Naive B cell (primary cell): ENCODE measurements at regions not wholly inside any gene's neighbourhood (a gene's known extent, or its start where the extent isn't known, plus 50 kb on each side); places are given as distances from the start of the nearest gene placed in this dataset.
"Not testable (repeated sequence)": the region's sequence is repeated elsewhere in the genome, so short reads cannot be mapped to it uniquely, and the experiment has no call there.

ENCODE experiments used
- ATAC-seq, 2 donors: fragments of 150-1000 bp; cut with Tn5 transposase; 2 replicates each; pipeline ENCODE4 v1.10.0; 2021; ENCODE audit warnings: low read depth in 2 of 2, mild to moderate bottlenecking in 2 of 2, moderate library complexity in 2 of 2
- DNase-seq: peaks from one replicate; pipeline ENCODE4 v3.0.0; 2022
- H3K27ac Mint-ChIP-seq, 6 donors: one replicate each; pipeline ENCODE4 v1.8.0; 2020 to 2022; ENCODE audit warnings: mild to moderate bottlenecking in 6 of 6, mixed read lengths in 6 of 6, moderate library complexity in 5 of 6, inconsistent platforms in 2 of 6
- H3K27me3 Mint-ChIP-seq, 3 donors: one replicate each; pipeline ENCODE4 v1.8.0; 2021 to 2022; ENCODE audit warnings: mixed read lengths in 3 of 3, mild to moderate bottlenecking in 1 of 3
- H3K36me3 Mint-ChIP-seq, 2 donors: one replicate each; pipeline ENCODE4 v1.8.0; 2020 to 2022; ENCODE audit warnings: mixed read lengths in 2 of 2, inconsistent platforms in 1 of 2, mild to moderate bottlenecking in 1 of 2
- H3K4me1 Mint-ChIP-seq, 3 donors: one replicate each; pipeline ENCODE4 v1.8.0; 2020 to 2022; ENCODE audit warnings: mixed read lengths in 3 of 3, inconsistent platforms in 1 of 3, mild to moderate bottlenecking in 1 of 3, moderate library complexity in 1 of 3
- H3K4me3 Mint-ChIP-seq, 8 donors: one replicate each; pipeline ENCODE4 v1.8.0; 2020 to 2022; ENCODE audit warnings: mild to moderate bottlenecking in 8 of 8, mixed read lengths in 8 of 8, moderate library complexity in 8 of 8, inconsistent platforms in 2 of 8
- H3K9me3 Mint-ChIP-seq, 7 donors: one replicate each; pipeline ENCODE4 v1.8.0; 2020 to 2022; ENCODE audit warnings: mixed read lengths in 7 of 7, mild to moderate bottlenecking in 5 of 7, inconsistent platforms in 2 of 7, moderate library complexity in 1 of 7

DNA sequence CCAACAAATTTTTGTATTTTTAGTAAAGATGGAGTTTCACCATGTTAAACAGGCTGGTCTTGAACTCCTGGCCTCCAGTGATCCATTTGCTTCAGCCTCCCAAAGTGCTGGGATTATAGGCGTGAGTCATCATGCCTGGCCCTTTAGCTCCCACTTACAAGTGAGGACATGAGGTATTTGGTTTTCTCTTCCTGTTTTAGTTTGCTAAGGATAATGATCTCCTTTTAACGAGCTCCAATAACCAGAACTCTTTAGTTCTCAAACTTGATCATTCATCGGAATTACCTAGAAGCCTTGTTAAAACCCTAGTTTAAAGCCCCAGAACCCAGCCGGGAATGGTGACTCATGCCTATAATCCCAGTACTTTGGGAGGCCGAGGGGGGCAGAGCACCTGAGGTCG lies 481.4 kb downstream of the TYW1 start:
- H3K27me3 Mint-ChIP-seq: peaks cover 0 to 4% (median 3%) of the 10 kb centered on the region in 3 donors
- no peaks in the 10 kb centered on the region for H3K4me1 Mint-ChIP-seq
- no peak for ATAC-seq
- DNase-seq: no peak
- no peak overlapping the region for H3K4me3 Mint-ChIP-seq
- H3K27ac Mint-ChIP-seq: no peak overlapping the region
- H3K36me3 Mint-ChIP-seq: no peaks in the 10 kb centered on the region
- H3K9me3 Mint-ChIP-seq: peaks cover 0 to 6% (median 0%) of the 10 kb centered on the region in 7 donors

DNA sequence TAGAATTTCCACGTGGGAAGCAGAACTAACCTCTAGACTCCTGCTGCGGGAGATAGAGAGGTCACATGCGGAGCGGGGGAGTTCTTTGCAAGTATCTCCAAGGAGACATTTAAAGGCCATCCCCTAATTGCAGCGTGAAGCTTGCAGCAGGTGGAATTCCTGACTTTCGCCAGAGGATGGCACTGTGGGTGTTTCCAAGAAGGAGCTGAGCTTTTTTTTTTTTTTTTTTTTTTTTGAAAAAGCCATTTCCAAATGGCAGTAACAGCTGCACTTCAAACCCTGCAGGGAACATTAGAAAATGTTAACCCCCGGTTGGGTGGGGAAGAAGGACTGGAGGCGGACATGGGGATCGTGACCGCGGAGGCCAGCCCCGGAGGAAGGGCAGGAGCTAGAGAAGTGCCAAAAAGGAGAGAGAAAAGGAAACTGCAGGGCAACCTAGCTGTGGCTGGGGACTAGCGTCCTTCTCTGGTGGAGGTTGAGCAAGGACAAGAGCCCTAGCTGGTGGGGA lies 487.7 kb downstream of the TYW1 start:
- Mint-ChIP-seq H3K4me1 (peaks cover 0 to 10% (median 4%) of the 10 kb centered on the region in 3 donors), H3K36me3 (no peaks in the 10 kb centered on the region), H3K9me3 (peaks cover 0 to 2% (median 0%) of the 10 kb centered on the region in 7 donors), H3K4me3 (peak overlapping the region in 1 of 8 donors; percentile 31), H3K27ac (no peak overlapping the region), H3K27me3 (peaks cover 0 to 16% (median 4%) of the 10 kb centered on the region in 3 donors)
- ATAC-seq: no peak
- DNase-seq: peak; percentile 8

DNA sequence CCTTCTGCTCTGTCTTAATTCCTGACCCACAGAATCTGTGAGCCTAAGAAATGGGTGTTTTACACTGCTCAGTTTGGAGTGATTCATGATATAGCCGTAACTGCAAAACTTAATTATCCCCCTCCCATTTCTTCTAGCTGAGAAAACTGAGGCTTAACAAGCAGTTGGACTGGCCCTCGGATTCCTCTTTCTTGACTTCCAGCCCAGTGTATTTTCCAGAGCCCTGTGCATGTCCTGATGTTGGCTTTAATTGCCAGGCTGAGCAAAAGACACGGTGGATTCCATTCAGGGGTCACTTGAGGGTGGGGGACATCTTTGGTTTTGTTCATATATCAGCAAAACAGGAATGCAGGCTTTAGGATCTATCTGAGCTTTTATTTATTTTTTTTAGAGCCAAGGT lies 489.8 kb downstream of the TYW1 start:
- Mint-ChIP-seq H3K27ac (no peak overlapping the region), H3K4me3 (no peak overlapping the region), H3K27me3 (peaks cover 0 to 16% (median 4%) of the 10 kb centered on the region in 3 donors), H3K9me3 (peaks cover 0 to 16% (median 2%) of the 10 kb centered on the region in 7 donors), H3K36me3 (no peaks in the 10 kb centered on the region), H3K4me1 (peaks cover 0 to 10% (median 4%) of the 10 kb centered on the region in 3 donors)
- ATAC-seq (no peak), DNase-seq (no peak)

DNA sequence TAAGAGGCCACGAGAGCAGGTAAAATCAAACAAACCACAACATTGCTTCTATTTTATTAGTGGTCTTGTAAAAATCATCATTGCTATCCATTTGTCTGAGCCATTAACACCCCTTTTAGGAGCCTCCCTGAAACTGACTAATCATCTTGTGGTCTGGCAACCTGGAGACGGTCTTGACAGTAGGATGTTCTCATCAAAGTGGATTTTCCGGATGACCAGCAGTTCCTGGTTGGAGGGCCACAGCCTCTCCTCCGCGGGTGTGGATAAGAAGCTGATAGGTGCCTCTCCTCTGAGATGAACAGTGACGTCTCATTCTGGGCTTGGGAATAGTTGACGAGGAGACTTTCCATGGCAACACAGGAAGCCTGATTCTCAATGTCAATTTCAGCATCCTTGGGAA lies 490.7 kb downstream of the TYW1 start:
- Mint-ChIP-seq H3K27me3 (peaks cover 0 to 16% (median 4%) of the 10 kb centered on the region in 3 donors), H3K4me3 (no peak overlapping the region), H3K9me3 (peaks cover 0 to 19% (median 4%) of the 10 kb centered on the region in 7 donors), H3K4me1 (peaks cover 0 to 10% (median 4%) of the 10 kb centered on the region in 3 donors), H3K36me3 (no peaks in the 10 kb centered on the region), H3K27ac (no peak overlapping the region)
- DNase-seq (no peak), ATAC-seq (no peak)

DNA sequence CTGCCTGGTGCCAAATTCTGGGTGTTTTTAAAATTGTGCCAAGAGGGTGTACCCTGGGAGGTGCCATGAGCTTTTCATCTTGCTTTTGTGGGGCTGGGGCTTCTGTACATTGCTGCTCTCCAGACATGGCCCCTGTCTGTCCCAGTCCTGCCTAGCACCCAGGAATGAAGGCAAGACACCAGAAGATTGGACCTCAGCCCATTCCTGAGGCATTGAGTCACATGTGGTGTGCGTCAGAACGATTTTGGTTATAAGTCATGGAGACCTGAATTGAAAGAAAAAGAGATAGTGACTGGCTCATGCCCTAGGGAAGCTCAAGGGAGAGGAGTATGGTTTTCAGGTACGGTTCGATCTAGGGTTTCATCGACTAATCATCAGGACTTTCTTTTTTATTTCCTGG lies 493.2 kb downstream of the TYW1 start:
- H3K4me3 Mint-ChIP-seq: no peak overlapping the region
- no peak for DNase-seq

DNA sequence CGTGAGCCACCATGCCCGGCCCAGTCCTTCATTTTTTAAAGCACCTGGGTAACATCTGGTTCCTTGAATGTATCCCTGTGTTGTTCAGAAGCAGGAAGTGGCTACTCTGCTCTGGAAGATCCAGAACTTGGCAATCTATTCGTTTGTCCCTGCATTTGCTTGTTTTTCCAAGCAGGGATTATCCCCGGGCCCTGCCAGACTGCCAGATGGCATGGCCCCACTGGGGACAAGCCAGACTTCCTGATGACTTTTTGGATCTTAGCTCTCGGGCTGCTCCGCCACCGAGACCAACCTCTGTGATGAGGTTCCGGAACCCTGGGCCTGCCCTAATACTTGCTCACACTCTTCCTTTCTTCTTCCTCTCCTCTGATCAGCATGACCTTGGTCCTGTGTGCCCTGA lies 496.7 kb downstream of the TYW1 start:
- Mint-ChIP-seq H3K4me3 (no peak overlapping the region), H3K4me1 (no peaks in the 10 kb centered on the region), H3K36me3 (peaks cover 0 to 6% of the 10 kb centered on the region in 2 donors), H3K27me3 (peaks cover 0 to 10% (median 0%) of the 10 kb centered on the region in 3 donors), H3K27ac (no peak overlapping the region), H3K9me3 (peaks cover 7 to 38% (median 11%) of the 10 kb centered on the region in 7 donors)
- DNase-seq: no peak
- ATAC-seq: no peak

More for the DNA sequence above, 493.2 kb downstream of the TYW1 start:
- Mint-ChIP-seq H3K9me3 (peaks cover 3 to 26% (median 5%) of the 10 kb centered on the region in 7 donors), H3K4me1 (peaks cover 0 to 3% (median 0%) of the 10 kb centered on the region in 3 donors), H3K27me3 (peaks cover 0 to 4% (median 3%) of the 10 kb centered on the region in 3 donors), H3K36me3 (no peaks in the 10 kb centered on the region), H3K27ac (no peak overlapping the region)
- no peak for ATAC-seq

DNA sequence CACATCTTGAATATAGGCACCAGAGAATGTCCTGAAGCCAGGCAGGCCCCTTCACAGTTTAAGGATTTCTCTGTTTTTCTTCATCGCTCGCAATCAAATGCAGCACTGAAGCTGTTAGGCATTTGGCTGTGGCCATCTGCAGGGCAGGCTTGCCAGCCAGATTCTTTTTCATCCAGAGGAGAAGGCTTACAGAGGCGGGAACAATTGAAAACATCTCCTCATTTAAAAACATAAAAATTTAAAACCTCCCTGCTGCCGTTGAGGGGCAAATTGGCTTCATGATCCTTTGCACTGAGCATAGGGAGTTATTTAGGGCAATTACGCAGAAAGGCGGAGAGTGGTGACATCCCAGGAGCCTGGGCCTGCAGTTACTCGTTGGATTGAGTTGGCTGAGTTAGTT lies 500.0 kb downstream of the TYW1 start:
- Mint-ChIP-seq H3K9me3 (peaks cover 7 to 26% (median 14%) of the 10 kb centered on the region in 7 donors), H3K4me1 (no peaks in the 10 kb centered on the region), H3K27ac (no peak overlapping the region), H3K27me3 (peaks cover 0 to 10% (median 0%) of the 10 kb centered on the region in 3 donors), H3K4me3 (no peak overlapping the region), H3K36me3 (peaks cover 4 to 11% of the 10 kb centered on the region in 2 donors)
- DNase-seq: no peak
- ATAC-seq: no peak

DNA sequence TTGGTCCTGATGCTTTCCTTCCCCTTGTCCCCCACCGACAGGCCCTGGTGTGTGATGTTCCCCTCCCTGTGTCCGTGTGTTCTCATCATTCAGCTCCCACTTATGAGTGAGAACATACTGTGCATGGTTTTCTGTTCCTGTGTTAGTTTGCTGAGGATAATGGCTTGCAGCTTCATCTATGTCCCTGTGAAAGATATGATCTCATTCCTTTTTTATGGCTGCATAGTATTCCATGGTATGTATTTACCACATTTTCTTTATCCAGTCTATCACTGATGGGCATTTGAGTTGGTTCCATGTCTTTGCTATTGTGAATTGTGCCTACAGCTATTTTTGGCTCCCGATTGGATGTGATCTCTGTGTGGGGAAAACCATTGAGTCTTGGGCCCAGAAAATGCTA lies 501.3 kb downstream of the TYW1 start:
- Mint-ChIP-seq H3K27me3 (peaks cover 0 to 10% (median 1%) of the 10 kb centered on the region in 3 donors), H3K4me3 (peak overlapping the region in 1 of 8 donors; percentile 60), H3K36me3 (peaks cover 4 to 11% of the 10 kb centered on the region in 2 donors), H3K9me3 (peaks cover 5 to 20% (median 11%) of the 10 kb centered on the region in 7 donors)
- H3K27ac Mint-ChIP-seq, DNase-seq, H3K4me1 Mint-ChIP-seq, ATAC-seq: not testable (repeated sequence)

DNA sequence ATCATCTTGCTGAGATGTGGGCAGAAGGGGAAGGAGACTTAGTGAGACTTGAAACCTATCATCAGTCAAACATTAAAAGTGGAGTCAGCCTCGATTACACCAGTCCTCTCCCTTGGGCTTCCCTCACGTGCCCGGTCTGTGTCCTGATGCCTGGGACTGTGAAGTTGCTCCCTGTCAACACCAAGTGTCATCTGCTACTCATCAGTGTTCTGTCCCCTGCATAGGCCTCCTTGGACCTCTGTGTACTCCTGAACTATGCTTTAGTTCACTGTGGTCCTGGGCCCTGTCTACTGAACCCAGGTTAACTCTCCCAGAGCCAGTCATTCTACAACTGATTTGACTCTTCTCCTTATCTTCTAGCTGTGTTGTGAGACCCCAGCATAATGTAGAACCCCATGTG lies 506.3 kb downstream of the TYW1 start:
- H3K4me1 Mint-ChIP-seq: no peaks in the 10 kb centered on the region
- H3K27me3 Mint-ChIP-seq: peaks cover 0 to 4% (median 3%) of the 10 kb centered on the region in 3 donors
- no peak overlapping the region for H3K4me3 Mint-ChIP-seq

DNA sequence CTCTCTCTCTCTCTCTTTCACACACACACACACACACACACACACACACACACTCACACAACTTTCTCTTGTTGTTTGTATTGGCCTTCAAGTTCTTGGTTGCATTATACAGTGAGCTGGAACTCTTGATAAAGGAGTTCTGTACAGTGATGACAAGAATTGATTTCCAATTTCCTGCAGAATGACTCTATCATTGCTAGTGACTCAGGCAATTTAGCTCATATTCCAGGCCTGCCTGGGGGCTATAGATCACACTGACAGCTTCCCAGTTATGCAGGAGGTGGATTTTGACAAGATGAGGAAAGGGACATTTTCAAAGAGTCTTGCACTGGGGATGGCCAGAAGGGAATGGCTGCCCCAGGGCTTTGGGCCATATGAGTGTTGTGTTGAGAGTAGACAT lies 508.8 kb downstream of the TYW1 start:
- DNase-seq (no peak), ATAC-seq (no peak)
- H3K36me3 Mint-ChIP-seq: no peaks in the 10 kb centered on the region
- no peak overlapping the region for H3K27ac Mint-ChIP-seq
- peaks cover 0 to 8% (median 7%) of the 10 kb centered on the region in 7 donors for H3K9me3 Mint-ChIP-seq
- no peaks in the 10 kb centered on the region for H3K4me1 Mint-ChIP-seq
- H3K4me3 Mint-ChIP-seq: no peak overlapping the region
- peaks cover 0 to 4% (median 0%) of the 10 kb centered on the region in 3 donors for H3K27me3 Mint-ChIP-seq

More for the DNA sequence above, 506.3 kb downstream of the TYW1 start:
- Mint-ChIP-seq H3K36me3 (peaks cover 4 to 9% of the 10 kb centered on the region in 2 donors), H3K27ac (no peak overlapping the region), H3K9me3 (peaks cover 4 to 18% (median 9%) of the 10 kb centered on the region in 7 donors)
- ATAC-seq (no peak), DNase-seq (no peak)

DNA sequence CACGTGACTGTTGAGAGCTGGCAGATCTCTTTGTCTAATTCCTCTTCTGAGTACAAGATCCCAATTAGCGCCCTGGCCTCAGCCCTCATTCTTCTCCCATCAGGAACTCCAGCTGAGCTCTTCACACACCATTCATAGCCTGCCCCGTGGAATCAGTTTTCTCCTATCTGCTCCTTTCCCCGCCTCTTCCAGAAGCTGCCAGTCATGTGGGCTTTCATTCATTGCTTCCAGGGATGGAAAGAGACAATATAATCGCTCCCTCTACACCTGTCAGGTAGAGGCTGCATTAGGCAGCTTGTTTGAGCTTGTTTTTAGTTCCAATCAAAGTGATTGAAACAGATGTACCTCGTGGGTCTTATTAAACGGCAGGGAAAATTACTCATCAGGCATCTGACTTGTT lies 515.8 kb downstream of the TYW1 start:
- Mint-ChIP-seq H3K27me3 (no peaks in the 10 kb centered on the region), H3K4me3 (no peak overlapping the region), H3K4me1 (no peaks in the 10 kb centered on the region), H3K36me3 (no peaks in the 10 kb centered on the region), H3K9me3 (peaks cover 2 to 9% (median 5%) of the 10 kb centered on the region in 7 donors), H3K27ac (peak overlapping the region in 1 of 6 donors; percentile 25)
- DNase-seq: no peak
- ATAC-seq: no peak

DNA sequence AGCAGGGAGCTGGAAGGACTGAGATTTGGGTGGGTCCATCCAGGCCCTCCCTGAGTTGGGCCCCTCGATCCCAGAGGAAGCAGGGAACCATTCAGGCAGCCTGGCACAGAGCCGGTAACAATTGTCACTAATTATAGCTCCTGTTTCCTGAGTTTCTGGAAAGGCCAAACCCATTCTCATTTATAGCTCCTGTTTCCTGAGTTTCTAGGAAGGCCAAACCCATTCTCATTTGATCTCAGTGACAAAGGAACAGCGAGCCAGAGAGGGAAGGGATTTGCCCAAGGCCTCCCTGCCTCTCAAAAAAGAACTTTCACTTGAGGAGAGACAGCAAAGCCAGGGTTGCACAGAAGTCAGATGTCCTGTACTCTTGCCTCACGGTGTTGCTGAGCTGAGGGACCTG lies 521.9 kb downstream of the TYW1 start:
- Mint-ChIP-seq H3K4me3 (no peak overlapping the region), H3K4me1 (no peaks in the 10 kb centered on the region)
- ATAC-seq: no peak

DNA sequence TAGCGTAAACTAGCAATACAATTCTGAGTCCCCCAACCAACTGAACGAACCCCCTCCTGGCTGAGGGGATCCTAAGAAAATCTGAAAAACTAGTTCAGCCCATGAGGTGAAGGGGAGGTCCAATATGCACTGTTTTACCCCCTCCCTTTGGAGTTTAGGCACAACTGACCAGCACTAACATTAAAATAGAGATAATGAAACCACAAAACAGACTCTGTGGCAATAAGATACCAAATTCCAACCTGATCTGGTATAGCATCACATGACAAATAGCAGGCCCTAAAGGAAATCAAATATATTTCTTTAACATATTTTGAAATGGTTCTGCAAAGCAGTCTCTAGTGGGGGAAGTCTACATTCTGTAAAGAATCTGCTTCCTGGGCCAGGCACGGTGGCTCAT lies 522.5 kb downstream of the TYW1 start:
- Mint-ChIP-seq H3K36me3 (no peaks in the 10 kb centered on the region), H3K4me1 (no peaks in the 10 kb centered on the region), H3K27ac (no peak overlapping the region), H3K9me3 (peaks cover 0 to 12% (median 5%) of the 10 kb centered on the region in 7 donors), H3K4me3 (no peak overlapping the region), H3K27me3 (no peaks in the 10 kb centered on the region)
- DNase-seq: no peak
- ATAC-seq: no peak

More for the DNA sequence above, 521.9 kb downstream of the TYW1 start:
- no peak for DNase-seq
- peaks cover 0 to 12% (median 5%) of the 10 kb centered on the region in 7 donors for H3K9me3 Mint-ChIP-seq
- no peak overlapping the region for H3K27ac Mint-ChIP-seq
- no peaks in the 10 kb centered on the region for H3K36me3 Mint-ChIP-seq
- H3K27me3 Mint-ChIP-seq: no peaks in the 10 kb centered on the region

DNA sequence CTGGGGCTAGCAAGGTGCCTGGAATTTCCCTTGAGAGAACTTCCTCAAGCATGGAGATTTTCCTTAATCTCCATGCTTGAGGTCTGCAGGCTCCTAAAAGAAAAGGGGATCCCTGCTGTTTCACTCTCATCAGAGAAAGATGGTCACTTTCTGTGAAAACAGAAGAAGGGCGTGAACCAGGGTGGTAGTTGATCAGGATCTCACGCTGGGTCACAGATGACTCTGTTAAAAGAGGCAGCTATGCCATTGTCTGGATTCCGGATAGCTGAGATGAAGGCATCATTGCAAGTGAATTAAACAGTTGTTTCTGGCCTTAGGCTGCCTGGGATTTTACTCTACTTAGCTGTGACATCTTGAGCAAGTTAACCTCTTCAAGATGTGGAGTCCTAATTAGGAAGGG lies 525.9 kb downstream of the TYW1 start:
- Mint-ChIP-seq H3K27ac (no peak overlapping the region), H3K9me3 (peaks cover 0 to 12% (median 7%) of the 10 kb centered on the region in 7 donors), H3K4me1 (no peaks in the 10 kb centered on the region), H3K36me3 (no peaks in the 10 kb centered on the region), H3K27me3 (no peaks in the 10 kb centered on the region), H3K4me3 (no peak overlapping the region)
- ATAC-seq: no peak
- no peak for DNase-seq
